GM12878 (cell line): ENCODE measurements at regions not wholly inside any gene's neighbourhood (a gene's known extent, or its start where the extent isn't known, plus 50 kb on each side); places are given as distances from the start of the nearest gene placed in this dataset.

Experiments used
- ATAC-seq: fragments of 200-7000 bp; cut with Tn5 transposase; 3 replicates; pipeline ENCODE4 v1.9.1; 2020; ENCODE audit warnings: mild to moderate bottlenecking, moderate library complexity
- BruUV-seq: library from RNA; stranded (reverse); fragments of 400-500 nt; replicated peaks from 2 replicates; lab custom pipeline; 2021; lab: Mats Ljungman, UMichigan
- CTCF ChIA-PET: fragments of 300-600 bp; sonication (Branson Sonifier 250); formaldehyde crosslinking; extraction: SDS; loops from one replicate; lab custom pipeline; 2021; ENCODE audit warnings: inconsistent platforms; lab: Yijun Ruan, JAX
- POLR2A ChIA-PET: fragments of 350-600 bp; formaldehyde crosslinking; extraction: SDS; loops from one replicate; lab custom pipeline; 2021; ENCODE audit warnings: inconsistent platforms; lab: Charles Lee
- RAD21 ChIA-PET: fragments of 300-600 bp; sonication (Branson Sonifier 250); formaldehyde crosslinking; loops from one replicate; lab custom pipeline; 2023; ENCODE audit warnings: antibody characterized with exemption; ENCODE audit not compliant: unreplicated experiment; lab: Charles Lee
- SMC1A ChIA-PET: fragments of 300-600 bp; sonication (Branson Sonifier 250); formaldehyde crosslinking; loops from one replicate; lab custom pipeline; 2023; ENCODE audit not compliant: unreplicated experiment, uncharacterized antibody; lab: Charles Lee
- DNase-seq: peaks from one replicate; pipeline ENCODE4 v3.0.0-alpha.2; 2011; ENCODE audit warnings: low read depth, low spot score
- FAIRE-seq: peaks from 3 replicates; lab custom pipeline; 2011; peaks lifted over from hg19 to GRCh38; lab: Jason Lieb, UNC
- H2AFZ ChIP-seq: 2 replicates; pipeline ENCODE4 v1.6.0; 2011; ENCODE audit warnings: low read depth, low read length, control low read depth; ENCODE audit not compliant: control insufficient read depth
- H3K27ac ChIP-seq: 2 replicates; pipeline ENCODE4 v1.5.1; 2011; ENCODE audit warnings: control low read depth; ENCODE audit not compliant: control insufficient read depth, insufficient read depth
- H3K27me3 ChIP-seq, 2 experiments: replicated peaks in 1 of 2; 2 replicates each; pipeline versions ENCODE4 v1.6.0 to v1.6.1; 2011; ENCODE audit warnings: low read length in 1 of 2; ENCODE audit not compliant: control insufficient read depth in 2 of 2, insufficient read depth in 2 of 2
- H3K36me3 ChIP-seq, 2 experiments: 2 replicates each; pipeline ENCODE4 v1.5.1; 2011; ENCODE audit warnings: low read length in 1 of 2; ENCODE audit not compliant: control insufficient read depth in 2 of 2, insufficient read depth in 2 of 2
- H3K4me1 ChIP-seq: 2 replicates; pipeline ENCODE4 v1.6.1; 2011; ENCODE audit warnings: mild to moderate bottlenecking, low read length, moderate library complexity, mixed read lengths; ENCODE audit not compliant: control insufficient read depth, insufficient read depth
- H3K4me2 ChIP-seq: 2 replicates; pipeline ENCODE4 v1.6.0; 2011; ENCODE audit warnings: control low read depth; ENCODE audit not compliant: control insufficient read depth, insufficient read depth
- H3K4me3 ChIP-seq: fragments of 200-600 bp; sonication (generic); 2 replicates; pipeline ENCODE4 v1.5.1; 2016
- H3K79me2 ChIP-seq: 2 replicates; pipeline ENCODE4 v1.6.0; 2011; ENCODE audit warnings: low read length; ENCODE audit not compliant: control insufficient read depth, insufficient read depth
- H3K9ac ChIP-seq: 2 replicates; pipeline ENCODE4 v1.8.0; 2011; ENCODE audit warnings: low read length, control low read depth, mixed read lengths; ENCODE audit not compliant: control insufficient read depth, insufficient read depth
- H3K9me3 ChIP-seq: replicated peaks from 3 replicates; pipeline ENCODE4 v1.5.1; 2011; ENCODE audit warnings: mild to moderate bottlenecking, low read length; ENCODE audit not compliant: control insufficient read depth, insufficient read depth
- H4K20me1 ChIP-seq: 2 replicates; pipeline ENCODE4 v1.6.0; 2011; ENCODE audit not compliant: control insufficient read depth, insufficient read depth
- CHD1 ChIP-seq: IDR thresholded peaks from 2 replicates; pipeline ENCODE4 v1.6.1; 2012; ENCODE audit warnings: low read depth, low read length, improper control_type of control experiment
- IKZF1 ChIP-seq: fragments of 450-650 bp; conservative IDR thresholded peaks from 2 replicates; pipeline ENCODE4 v1.6.1; 2017; ENCODE audit warnings: antibody characterized with exemption, mild to moderate bottlenecking
- PAX8 ChIP-seq: fragments of 450-650 bp; IDR thresholded peaks from 2 replicates; pipeline ENCODE4 v1.6.1; 2017; ENCODE audit warnings: mild to moderate bottlenecking, moderate library complexity
- STAT3 ChIP-seq: IDR thresholded peaks from 2 replicates; pipeline ENCODE4 v1.6.1; 2011; ENCODE audit warnings: low read depth, low read length, improper control_type of control experiment
- ZNF24 ChIP-seq: fragments of 450-650 bp; IDR thresholded peaks from 2 replicates; pipeline ENCODE4 v1.6.1; 2017; ENCODE audit warnings: antibody characterized with exemption, mild to moderate bottlenecking
- WGBS: methylation state at CpG from one replicate; pipeline ENCODE4 v1.1.6; 2016; ENCODE audit warnings: low lambda C conversion rate; ENCODE audit not compliant: insufficient replicate concordance, insufficient coverage; ENCODE audit errors: missing lambda C conversion rate; 5-methylcytosine and 5-hydroxymethylcytosine counted together
- in situ Hi-C: fragments of 300-500 bp; cut with MboI; formaldehyde crosslinking; loops from 9 replicates; pipeline ENCODE4 v1.14.3; 2018; ENCODE audit warnings: mixed read lengths
- intact Hi-C: fragments of 100-400 bp; cut with micrococcal nuclease; formaldehyde crosslinking; loops from one replicate; pipeline ENCODE4 v1.14.2; 2022; ENCODE audit not compliant: unreplicated experiment
- TF ChIP-seq, protein P1 (sequence below): fragments of 450-650 bp; IDR thresholded peaks from 2 replicates; pipeline ENCODE4 v1.6.1; 2018; ENCODE audit warnings: mild to moderate bottlenecking, low read depth, moderate library complexity; ENCODE audit not compliant: partially characterized antibody

DNA sequence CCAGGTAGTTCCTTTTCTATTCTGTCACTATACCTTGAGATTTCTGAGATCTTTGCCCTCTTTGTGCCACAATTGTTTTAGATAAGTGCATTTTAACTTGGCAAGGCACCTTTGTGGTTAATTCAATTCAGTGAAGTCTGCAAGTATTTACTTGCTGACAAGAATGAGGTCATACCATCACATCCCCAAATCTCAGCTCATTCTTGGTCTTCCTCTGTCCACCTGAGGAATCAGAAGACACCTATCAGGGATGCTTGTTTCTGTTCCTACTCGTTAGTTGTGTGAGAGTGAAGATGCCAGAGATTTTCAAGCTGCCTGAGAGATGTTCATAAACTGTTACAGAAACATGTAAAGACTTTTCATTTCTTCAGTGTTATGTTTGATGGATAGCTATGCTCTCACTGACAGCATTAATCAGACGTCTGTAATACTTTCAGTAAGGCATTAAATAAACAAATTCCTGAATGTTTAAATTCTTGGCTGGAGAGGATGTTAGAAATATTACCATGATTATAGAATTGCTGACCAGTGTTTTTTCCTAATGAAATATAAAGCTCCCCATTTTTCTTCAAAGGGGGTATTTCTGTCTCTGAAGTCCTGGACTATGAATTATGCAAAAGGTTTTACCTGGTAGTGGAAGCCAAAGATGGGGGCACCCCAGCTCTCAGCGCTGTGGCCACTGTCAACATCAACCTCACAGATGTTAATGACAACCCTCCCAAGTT is 135.0 kb upstream of the MTNR1B start:
- Histone ChIP-seq H2AFZ (no peak overlapping the region), H3K9ac (no peak overlapping the region), H3K36me3 (no peaks in the 10 kb centered on the region), H3K79me2 (no peaks in the 10 kb centered on the region), H3K27ac (no peak overlapping the region), H4K20me1 (no peaks in the 10 kb centered on the region), H3K4me3 (no peak overlapping the region), H3K4me1 (no peaks in the 10 kb centered on the region), H3K27me3 (no peaks in the 10 kb centered on the region), H3K9me3 (no peaks in the 10 kb centered on the region), H3K4me2 (no peak overlapping the region)
- RAD21 ChIA-PET: no interaction called here
- FAIRE-seq: no peak
- no peak for DNase-seq
- POLR2A ChIA-PET: no interaction called here
- no peak for ATAC-seq
- TF ChIP-seq CHD1 (no peak), STAT3 (no peak)
- CTCF ChIA-PET: no interaction called here
- SMC1A ChIA-PET: no interaction called here
- 26% methylated on average over 3 of the region's 3 CpGs for WGBS
- intact Hi-C loops: no loop called here
- BruUV-seq: no TSS peak
- in situ Hi-C loops: no loop called here

- no peaks in the 10 kb centered on the region for H3K9me3 ChIP-seq
- no peaks in the 10 kb centered on the region for H3K4me1 ChIP-seq
- H3K36me3 ChIP-seq: no peaks in the 10 kb centered on the region
- H3K9ac ChIP-seq: no peak overlapping the region
- POLR2A ChIA-PET: no interaction called here
- DNase-seq (no peak), FAIRE-seq (no peak), ATAC-seq (no peak)
- WGBS: 0% methylated on average over 3 of the region's 3 CpGs
- CTCF ChIA-PET: no interaction called here
- BruUV-seq: no TSS peak
- SMC1A ChIA-PET: no interaction called here
- H3K4me3 ChIP-seq: no peak overlapping the region
- no peaks in the 10 kb centered on the region for H3K27me3 ChIP-seq
- no peaks in the 10 kb centered on the region for H3K79me2 ChIP-seq
- no peak overlapping the region for H3K4me2 ChIP-seq
- no peak overlapping the region for H3K27ac ChIP-seq
- H4K20me1 ChIP-seq: no peaks in the 10 kb centered on the region
- no peak for TF ChIP-seq ZNF24
- no peak for TF ChIP-seq PAX8
- TF ChIP-seq IKZF1: no peak
- TF ChIP-seq, protein P1, sequence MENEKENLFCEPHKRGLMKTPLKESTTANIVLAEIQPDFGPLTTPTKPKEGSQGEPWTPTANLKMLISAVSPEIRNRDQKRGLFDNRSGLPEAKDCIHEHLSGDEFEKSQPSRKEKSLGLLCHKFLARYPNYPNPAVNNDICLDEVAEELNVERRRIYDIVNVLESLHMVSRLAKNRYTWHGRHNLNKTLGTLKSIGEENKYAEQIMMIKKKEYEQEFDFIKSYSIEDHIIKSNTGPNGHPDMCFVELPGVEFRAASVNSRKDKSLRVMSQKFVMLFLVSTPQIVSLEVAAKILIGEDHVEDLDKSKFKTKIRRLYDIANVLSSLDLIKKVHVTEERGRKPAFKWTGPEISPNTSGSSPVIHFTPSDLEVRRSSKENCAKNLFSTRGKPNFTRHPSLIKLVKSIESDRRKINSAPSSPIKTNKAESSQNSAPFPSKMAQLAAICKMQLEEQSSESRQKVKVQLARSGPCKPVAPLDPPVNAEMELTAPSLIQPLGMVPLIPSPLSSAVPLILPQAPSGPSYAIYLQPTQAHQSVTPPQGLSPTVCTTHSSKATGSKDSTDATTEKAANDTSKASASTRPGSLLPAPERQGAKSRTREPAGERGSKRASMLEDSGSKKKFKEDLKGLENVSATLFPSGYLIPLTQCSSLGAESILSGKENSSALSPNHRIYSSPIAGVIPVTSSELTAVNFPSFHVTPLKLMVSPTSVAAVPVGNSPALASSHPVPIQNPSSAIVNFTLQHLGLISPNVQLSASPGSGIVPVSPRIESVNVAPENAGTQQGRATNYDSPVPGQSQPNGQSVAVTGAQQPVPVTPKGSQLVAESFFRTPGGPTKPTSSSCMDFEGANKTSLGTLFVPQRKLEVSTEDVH: no peak
- RAD21 ChIA-PET: no interaction called here
- intact Hi-C loops (no loop called here), in situ Hi-C loops (no loop called here)
- H2AFZ ChIP-seq: no peak overlapping the region
These were observed 131.9 kb upstream of the MTNR1B start for GRCh38 chr11:92837595-92837994.
